ENCODE measurements at regions not wholly inside any gene's neighbourhood (a gene's known extent, or its start where the extent isn't known, plus 50 kb on each side); places are given as distances from the start of the nearest gene placed in this dataset.
"Not testable (repeated sequence)": the region's sequence is repeated elsewhere in the genome, so short reads cannot be mapped to it uniquely, and the experiment has no call there.

GRCh38 chr20:20795119-20795518 lies 82.7 kb upstream of the RALGAPA2 start:
- no peak for DNase-seq (ENCODE audit: low read depth)

- DNase-seq (ENCODE audit: low read depth): no peak
Measured at GRCh38 chr20:20793591-20793990, 81.1 kb upstream of the RALGAPA2 start.

GRCh38 chr20:20791664-20792568 lies 79.5 kb upstream of the RALGAPA2 start:
- DNase-seq (ENCODE audit: low read depth): no peak

GRCh38 chr20:20788308-20788707 lies 75.9 kb upstream of the RALGAPA2 start:
- DNase-seq (ENCODE audit: low read depth): no peak

- DNase-seq (ENCODE audit: low read depth): no peak
Measured at GRCh38 chr20:20786428-20786827, 74.0 kb upstream of the RALGAPA2 start.

GRCh38 chr20:20785226-20785625 lies 72.8 kb upstream of the RALGAPA2 start:
- DNase-seq (ENCODE audit: low read depth): no peak

GRCh38 chr20:20784450-20784849 lies 72.0 kb upstream of the RALGAPA2 start:
- not testable (repeated sequence) for DNase-seq (ENCODE audit: low read depth)

- DNase-seq (ENCODE audit: low read depth): no peak
Measured at GRCh38 chr20:20783450-20783849, 71.0 kb upstream of the RALGAPA2 start.

GRCh38 chr20:20782755-20783154 lies 70.3 kb upstream of the RALGAPA2 start:
- no peak for DNase-seq (ENCODE audit: low read depth)

GRCh38 chr20:20782231-20782630 lies 69.8 kb upstream of the RALGAPA2 start:
- DNase-seq (ENCODE audit: low read depth): no peak

- no peak for DNase-seq (ENCODE audit: low read depth)
Measured at GRCh38 chr20:20781029-20781428, 68.6 kb upstream of the RALGAPA2 start.

- peak; percentile 24 for DNase-seq (ENCODE audit: low read depth)
Measured at GRCh38 chr20:20780127-20780824, 67.8 kb upstream of the RALGAPA2 start.

- no peak for DNase-seq (ENCODE audit: low read depth)
Measured at GRCh38 chr20:20778676-20779075, 66.2 kb upstream of the RALGAPA2 start.

GRCh38 chr20:20772497-20773085 lies 60.1 kb upstream of the RALGAPA2 start:
- DNase-seq (ENCODE audit: low read depth): no peak

GRCh38 chr20:20768202-20768815 lies 55.9 kb upstream of the RALGAPA2 start:
- DNase-seq (ENCODE audit: low read depth): no peak

- no peak for DNase-seq (ENCODE audit: low read depth)
Measured at GRCh38 chr20:20765696-20766365, 53.4 kb upstream of the RALGAPA2 start.

GRCh38 chr20:20763650-20764049 lies 51.2 kb upstream of the RALGAPA2 start:
- DNase-seq (ENCODE audit: low read depth): no peak
